Umbilical cord (tissue), 1 donor: ENCODE measurements at regions not wholly inside any gene's neighbourhood (a gene's known extent, or its start where the extent isn't known, plus 50 kb on each side); places are given as distances from the start of the nearest gene placed in this dataset.
"Not testable (repeated sequence)": the region's sequence is repeated elsewhere in the genome, so short reads cannot be mapped to it uniquely, and the experiment has no call there.

Experiments used
- DNase-seq: peaks from one replicate; pipeline ENCODE4 v3.0.0-alpha.2; 2015; ENCODE audit warnings: low spot score

- DNase-seq: no peak
Measured at GRCh38 chrX:87105131-87105530, 412.5 kb upstream of the KLHL4 start.

DNA sequence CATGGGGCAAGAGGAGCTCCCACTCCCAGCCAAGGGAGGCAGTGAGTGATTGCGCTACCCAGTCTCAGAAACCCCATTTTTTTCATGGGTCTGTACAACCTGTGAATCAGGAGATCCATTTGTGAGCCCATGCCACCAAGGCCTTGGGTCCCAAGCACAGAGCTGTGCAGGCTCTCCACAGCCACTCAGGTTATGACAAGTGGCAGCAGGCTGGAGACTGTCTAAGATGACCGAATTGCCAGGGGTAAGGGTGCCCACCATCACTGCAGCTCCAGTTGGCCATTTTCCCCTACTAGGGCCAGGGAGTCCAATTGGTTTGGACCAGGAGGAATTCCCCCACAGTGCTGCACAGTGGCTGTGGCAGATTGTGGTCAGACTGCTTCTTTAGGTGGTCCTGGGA, 407.5 kb upstream of the KLHL4 start:
- DNase-seq: no peak

GRCh38 chrX:87140800-87141483, 376.7 kb upstream of the KLHL4 start:
- DNase-seq: no peak

DNA sequence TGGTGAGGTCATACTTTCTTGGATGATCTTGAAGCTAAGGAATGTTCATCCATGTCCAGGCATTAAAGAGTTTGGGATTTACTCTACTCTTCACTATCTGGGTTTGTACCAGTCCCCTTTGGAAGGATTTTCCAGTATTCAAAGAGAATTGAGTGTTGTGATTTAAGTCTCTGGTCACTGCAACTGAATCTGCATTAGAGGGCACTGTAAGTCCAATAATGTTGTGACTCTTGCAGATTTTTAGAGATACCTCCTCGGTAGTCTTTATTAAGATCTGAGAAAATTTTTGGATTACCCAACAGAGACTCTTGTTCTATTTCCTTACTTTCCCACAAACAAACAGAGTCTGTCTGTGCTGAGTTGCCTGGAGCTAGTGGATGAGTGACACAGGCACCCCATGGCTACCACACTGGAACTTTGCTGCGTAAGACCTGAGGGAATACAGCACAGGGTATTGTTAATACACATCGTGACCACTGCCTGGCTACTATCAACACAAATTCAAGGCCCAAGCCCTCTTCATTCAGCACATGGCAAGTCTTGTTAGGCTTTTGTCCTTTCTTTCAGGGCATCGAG, 357.1 kb upstream of the KLHL4 start:
- no peak for DNase-seq

- no peak for DNase-seq
Measured at GRCh38 chrX:87167841-87168240, 349.8 kb upstream of the KLHL4 start.

DNA sequence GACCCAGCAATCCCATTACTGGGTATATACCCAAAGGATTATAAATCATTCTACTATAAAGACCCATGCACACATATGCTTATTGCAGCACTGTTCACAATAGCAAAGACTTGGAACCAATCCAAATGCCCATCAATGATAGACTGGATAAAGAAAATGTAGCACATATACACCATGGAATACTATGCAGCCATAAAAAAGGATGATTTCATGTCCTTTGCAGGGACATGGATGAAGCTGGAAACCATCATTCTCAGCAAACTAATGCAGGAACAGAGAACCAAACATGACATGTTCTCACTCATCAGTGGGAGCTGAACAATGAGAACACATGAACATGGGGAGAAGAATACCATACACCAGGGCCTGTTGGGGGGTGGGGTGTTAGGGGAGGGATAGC, 339.6 kb upstream of the KLHL4 start:
- DNase-seq: not testable (repeated sequence)
